ENCODE measurements at regions not wholly inside any gene's neighbourhood (a gene's known extent, or its start where the extent isn't known, plus 50 kb on each side); places are given as distances from the start of the nearest gene placed in this dataset.

GRCh38 chr14:27222671-27223070 is 624.8 kb upstream of the NOVA1 start:
- no peaks in the 10 kb centered on the region for H3K36me3 ChIP-seq
- H3K27me3 ChIP-seq (replicated peaks; ENCODE audit: insufficient read depth), result no peaks in the 10 kb centered on the region
- no peak overlapping the region for H3K4me3 ChIP-seq
- no peaks in the 10 kb centered on the region for H3K4me1 ChIP-seq (ENCODE audit: control insufficient read depth in 1 of 2, low read depth in 2 of 2)
- ATAC-seq (ENCODE audit: insufficient number of reproducible peaks, low FRiP score, low read depth), result no peak
- DNase-seq (ENCODE audit: low spot score), result no peak
- H3K27ac ChIP-seq, result no peak overlapping the region
- peaks cover 4% of the 10 kb centered on the region for H3K9me3 ChIP-seq
- TF ChIP-seq, protein P1, sequence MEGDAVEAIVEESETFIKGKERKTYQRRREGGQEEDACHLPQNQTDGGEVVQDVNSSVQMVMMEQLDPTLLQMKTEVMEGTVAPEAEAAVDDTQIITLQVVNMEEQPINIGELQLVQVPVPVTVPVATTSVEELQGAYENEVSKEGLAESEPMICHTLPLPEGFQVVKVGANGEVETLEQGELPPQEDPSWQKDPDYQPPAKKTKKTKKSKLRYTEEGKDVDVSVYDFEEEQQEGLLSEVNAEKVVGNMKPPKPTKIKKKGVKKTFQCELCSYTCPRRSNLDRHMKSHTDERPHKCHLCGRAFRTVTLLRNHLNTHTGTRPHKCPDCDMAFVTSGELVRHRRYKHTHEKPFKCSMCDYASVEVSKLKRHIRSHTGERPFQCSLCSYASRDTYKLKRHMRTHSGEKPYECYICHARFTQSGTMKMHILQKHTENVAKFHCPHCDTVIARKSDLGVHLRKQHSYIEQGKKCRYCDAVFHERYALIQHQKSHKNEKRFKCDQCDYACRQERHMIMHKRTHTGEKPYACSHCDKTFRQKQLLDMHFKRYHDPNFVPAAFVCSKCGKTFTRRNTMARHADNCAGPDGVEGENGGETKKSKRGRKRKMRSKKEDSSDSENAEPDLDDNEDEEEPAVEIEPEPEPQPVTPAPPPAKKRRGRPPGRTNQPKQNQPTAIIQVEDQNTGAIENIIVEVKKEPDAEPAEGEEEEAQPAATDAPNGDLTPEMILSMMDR (IDR thresholded peaks at IDR 0.05), result no peak

DNA sequence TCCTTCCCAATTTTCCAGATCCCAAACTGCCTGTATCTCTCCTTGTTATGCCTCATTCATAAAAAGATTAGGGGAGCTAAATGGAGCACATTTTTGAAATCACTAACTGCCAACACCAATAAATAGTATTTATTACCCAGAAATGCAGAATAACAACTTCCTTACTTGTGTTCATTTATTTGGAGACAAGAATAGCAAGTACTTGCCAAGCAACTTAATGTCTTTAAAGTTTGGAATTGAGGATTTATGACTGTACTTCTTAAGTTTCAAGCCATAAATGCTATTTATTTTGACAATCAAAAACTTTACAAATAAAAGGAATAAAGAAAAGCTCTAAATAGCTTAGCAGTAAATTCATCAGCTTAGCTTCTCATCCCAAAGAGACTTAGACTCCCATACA is 626.1 kb upstream of the NOVA1 start:
- Histone ChIP-seq H3K4me1 (ENCODE audit: control insufficient read depth in 1 of 2, low read depth in 2 of 2) (no peaks in the 10 kb centered on the region), H3K27me3 (replicated peaks; ENCODE audit: insufficient read depth) (no peaks in the 10 kb centered on the region), H3K4me3 (no peak overlapping the region), H3K27ac (no peak overlapping the region), H3K9me3 (peaks cover 4% of the 10 kb centered on the region), H3K36me3 (no peaks in the 10 kb centered on the region)
- no peak for DNase-seq (ENCODE audit: low spot score)
- TF ChIP-seq, protein P1 (IDR thresholded peaks at IDR 0.05), result no peak
- no peak for ATAC-seq (ENCODE audit: insufficient number of reproducible peaks, low FRiP score, low read depth)

DNA sequence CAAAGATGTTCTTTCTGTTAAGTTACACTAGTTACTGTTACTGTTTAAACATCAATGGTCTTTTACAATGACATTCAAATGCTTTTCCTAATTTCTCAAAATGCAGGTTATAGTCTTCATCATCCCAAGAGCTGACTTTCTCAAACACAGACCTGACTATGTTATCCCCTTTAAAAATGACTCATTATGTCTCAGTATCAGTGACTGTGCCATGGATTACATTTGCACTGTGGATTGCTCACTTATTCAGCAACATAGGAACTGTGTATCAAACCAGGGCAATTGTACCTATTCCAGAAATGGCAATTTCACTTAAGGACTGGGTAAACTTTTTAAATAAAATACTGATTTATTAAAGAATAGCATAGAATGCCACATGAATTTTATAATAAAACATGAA is 630.2 kb upstream of the NOVA1 start:
- Histone ChIP-seq H3K27me3 (replicated peaks; ENCODE audit: insufficient read depth) (no peaks in the 10 kb centered on the region), H3K27ac (no peak overlapping the region), H3K4me1 (ENCODE audit: control insufficient read depth in 1 of 2, low read depth in 2 of 2) (no peaks in the 10 kb centered on the region), H3K4me3 (no peak overlapping the region), H3K36me3 (no peaks in the 10 kb centered on the region), H3K9me3 (no peaks in the 10 kb centered on the region)
- DNase-seq (ENCODE audit: low spot score) (no peak), ATAC-seq (ENCODE audit: insufficient number of reproducible peaks, low FRiP score, low read depth) (no peak)
- TF ChIP-seq, protein P1 (IDR thresholded peaks at IDR 0.05), result no peak

GRCh38 chr14:27234331-27234730 is 636.5 kb upstream of the NOVA1 start:
- H3K27ac ChIP-seq, result no peak overlapping the region
- DNase-seq (ENCODE audit: low spot score) (no peak), ATAC-seq (ENCODE audit: insufficient number of reproducible peaks, low FRiP score, low read depth) (no peak)
- H3K36me3 ChIP-seq, result no peaks in the 10 kb centered on the region
- TF ChIP-seq, protein P1 (IDR thresholded peaks at IDR 0.05), result no peak
- H3K9me3 ChIP-seq, result no peaks in the 10 kb centered on the region
- H3K4me1 ChIP-seq (ENCODE audit: control insufficient read depth in 1 of 2, low read depth in 2 of 2), result no peaks in the 10 kb centered on the region
- H3K27me3 ChIP-seq (replicated peaks; ENCODE audit: insufficient read depth), result no peaks in the 10 kb centered on the region
- no peak overlapping the region for H3K4me3 ChIP-seq

DNA sequence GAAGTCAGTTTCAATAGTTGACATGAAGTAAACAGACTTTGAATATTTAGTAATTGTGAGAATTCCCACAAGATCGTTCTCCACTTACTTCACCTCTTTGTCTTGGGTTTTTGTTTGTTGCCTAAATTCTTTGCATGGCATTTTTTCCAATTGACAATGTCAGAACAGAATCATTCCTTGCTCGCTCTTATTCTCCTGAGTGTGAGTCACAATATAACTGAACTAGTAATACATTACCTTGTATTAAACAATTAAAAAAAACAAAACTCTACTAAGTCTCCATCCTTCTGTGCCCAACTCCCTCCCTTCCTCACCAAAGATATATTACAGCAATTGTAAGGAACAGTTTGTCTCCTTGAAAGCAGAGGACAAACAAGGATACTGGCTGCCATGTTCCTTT is 638.8 kb upstream of the NOVA1 start:
- Histone ChIP-seq H3K36me3 (no peaks in the 10 kb centered on the region), H3K4me1 (ENCODE audit: control insufficient read depth in 1 of 2, low read depth in 2 of 2) (no peaks in the 10 kb centered on the region), H3K4me3 (no peak overlapping the region), H3K9me3 (no peaks in the 10 kb centered on the region), H3K27ac (no peak overlapping the region), H3K27me3 (replicated peaks; ENCODE audit: insufficient read depth) (no peaks in the 10 kb centered on the region)
- ATAC-seq (ENCODE audit: insufficient number of reproducible peaks, low FRiP score, low read depth) (no peak), DNase-seq (ENCODE audit: low spot score) (no peak)
- TF ChIP-seq, protein P1 (IDR thresholded peaks at IDR 0.05), result no peak
